ENCODE measurements at regions not wholly inside any gene's neighbourhood (a gene's known extent, or its start where the extent isn't known, plus 50 kb on each side); places are given as distances from the start of the nearest gene placed in this dataset.

- Histone ChIP-seq H3K36me3 (no peaks in the 10 kb centered on the region), H3K27ac (no peak overlapping the region), H3K4me1 (ENCODE audit: control insufficient read depth in 1 of 2, low read depth in 2 of 2) (no peaks in the 10 kb centered on the region), H3K27me3 (replicated peaks; ENCODE audit: insufficient read depth) (no peaks in the 10 kb centered on the region), H3K9me3 (peaks cover 2% of the 10 kb centered on the region), H3K4me3 (no peak overlapping the region)
- ATAC-seq (ENCODE audit: insufficient number of reproducible peaks, low FRiP score, low read depth) (no peak), DNase-seq (ENCODE audit: low spot score) (no peak)
- no peak for TF ChIP-seq CTCF (IDR thresholded peaks at IDR 0.05)
Measured at GRCh38 chr11:42249956-42250355, 790.5 kb upstream of the LRRC4C start.

GRCh38 chr11:42251984-42252383 lies 792.5 kb upstream of the LRRC4C start:
- H3K4me1 ChIP-seq (ENCODE audit: control insufficient read depth in 1 of 2, low read depth in 2 of 2), result no peaks in the 10 kb centered on the region
- H3K27me3 ChIP-seq (replicated peaks; ENCODE audit: insufficient read depth), result no peaks in the 10 kb centered on the region
- ATAC-seq (ENCODE audit: insufficient number of reproducible peaks, low FRiP score, low read depth) (no peak), DNase-seq (ENCODE audit: low spot score) (no peak)
- no peak overlapping the region for H3K27ac ChIP-seq
- no peak overlapping the region for H3K4me3 ChIP-seq
- H3K9me3 ChIP-seq, result peaks cover 2% of the 10 kb centered on the region
- no peaks in the 10 kb centered on the region for H3K36me3 ChIP-seq
- TF ChIP-seq CTCF (IDR thresholded peaks at IDR 0.05), result no peak

- peaks cover 2% of the 10 kb centered on the region for H3K9me3 ChIP-seq
- no peak overlapping the region for H3K4me3 ChIP-seq
- no peaks in the 10 kb centered on the region for H3K4me1 ChIP-seq (ENCODE audit: control insufficient read depth in 1 of 2, low read depth in 2 of 2)
- TF ChIP-seq CTCF (IDR thresholded peaks at IDR 0.05), result no peak
- H3K36me3 ChIP-seq, result no peaks in the 10 kb centered on the region
- ATAC-seq (ENCODE audit: insufficient number of reproducible peaks, low FRiP score, low read depth) (no peak), DNase-seq (ENCODE audit: low spot score) (no peak)
- no peaks in the 10 kb centered on the region for H3K27me3 ChIP-seq (replicated peaks; ENCODE audit: insufficient read depth)
- no peak overlapping the region for H3K27ac ChIP-seq
Measured at GRCh38 chr11:42253156-42253555, 793.7 kb upstream of the LRRC4C start.

GRCh38 chr11:42255906-42256305 lies 796.5 kb upstream of the LRRC4C start:
- Histone ChIP-seq H3K27ac (no peak overlapping the region), H3K4me3 (no peak overlapping the region), H3K27me3 (replicated peaks; ENCODE audit: insufficient read depth) (no peaks in the 10 kb centered on the region), H3K36me3 (no peaks in the 10 kb centered on the region), H3K4me1 (ENCODE audit: control insufficient read depth in 1 of 2, low read depth in 2 of 2) (no peaks in the 10 kb centered on the region), H3K9me3 (peaks cover 2% of the 10 kb centered on the region)
- ATAC-seq (ENCODE audit: insufficient number of reproducible peaks, low FRiP score, low read depth), result no peak
- no peak for DNase-seq (ENCODE audit: low spot score)
- no peak for TF ChIP-seq CTCF (IDR thresholded peaks at IDR 0.05)

GRCh38 chr11:42257534-42257933 lies 798.1 kb upstream of the LRRC4C start:
- Histone ChIP-seq H3K9me3 (peaks cover 2% of the 10 kb centered on the region), H3K4me3 (no peak overlapping the region), H3K4me1 (ENCODE audit: control insufficient read depth in 1 of 2, low read depth in 2 of 2) (no peaks in the 10 kb centered on the region), H3K27me3 (replicated peaks; ENCODE audit: insufficient read depth) (no peaks in the 10 kb centered on the region), H3K27ac (no peak overlapping the region), H3K36me3 (no peaks in the 10 kb centered on the region)
- no peak for DNase-seq (ENCODE audit: low spot score)
- ATAC-seq (ENCODE audit: insufficient number of reproducible peaks, low FRiP score, low read depth), result no peak
- no peak for TF ChIP-seq CTCF (IDR thresholded peaks at IDR 0.05)
